Cardiac fibroblast (primary cell): ENCODE measurements at regions not wholly inside any gene's neighbourhood (a gene's known extent, or its start where the extent isn't known, plus 50 kb on each side); places are given as distances from the start of the nearest gene placed in this dataset.

Source experiments
- DNase-seq, 2 donors: peaks; one replicate each; pipeline versions ENCODE4 v3.0.0 to v3.0.0-alpha.2; 2010; ENCODE audit warnings: low read depth in 2 of 2
- H3K4me3 ChIP-seq, 2 donors: replicated peaks in 1 of 2; 1 replicate in 1 of 2; 2 replicates in 1 of 2; pipeline ENCODE4 v1.5.1; 2011; ENCODE audit warnings: low read depth in 2 of 2, low read length in 2 of 2, mild to moderate bottlenecking in 2 of 2, moderate library complexity in 1 of 2
- CTCF ChIP-seq: IDR thresholded peaks from one replicate; pipeline ENCODE4 v1.5.1; 2011; ENCODE audit warnings: low read depth, mild to moderate bottlenecking, low read length, inconsistent platforms

GRCh38 chr3:110226645-110227044 is 845.0 kb upstream of the NECTIN3 start:
- no peak for TF ChIP-seq CTCF
- DNase-seq, result no peak
- no peak overlapping the region for H3K4me3 ChIP-seq

- no peak overlapping the region for H3K4me3 ChIP-seq
- TF ChIP-seq CTCF, result no peak
- DNase-seq, result peak in 1 of 2 donors; percentile 73
Measured at GRCh38 chr3:110227991-110228390, 843.6 kb upstream of the NECTIN3 start.

GRCh38 chr3:110234831-110235230 is 836.8 kb upstream of the NECTIN3 start:
- DNase-seq, result peak; percentile 18 to 40
- no peak overlapping the region for H3K4me3 ChIP-seq
- no peak for TF ChIP-seq CTCF

GRCh38 chr3:110236976-110237610 is 834.5 kb upstream of the NECTIN3 start:
- TF ChIP-seq CTCF, result no peak
- DNase-seq, result no peak
- H3K4me3 ChIP-seq, result no peak overlapping the region

GRCh38 chr3:110243081-110243480 is 828.5 kb upstream of the NECTIN3 start:
- no peak overlapping the region for H3K4me3 ChIP-seq
- no peak for TF ChIP-seq CTCF
- peak; percentile 74 to 85 for DNase-seq

- H3K4me3 ChIP-seq, result no peak overlapping the region
- DNase-seq, result peak in 1 of 2 donors; percentile 63
- no peak for TF ChIP-seq CTCF
Measured at GRCh38 chr3:110246796-110247376, 824.7 kb upstream of the NECTIN3 start.

- DNase-seq, result peak in 1 of 2 donors; percentile 53
- TF ChIP-seq CTCF, result no peak
- H3K4me3 ChIP-seq, result no peak overlapping the region
Measured at GRCh38 chr3:110248666-110249065, 823.0 kb upstream of the NECTIN3 start.
